Astrocyte of the cerebellum (primary cell): ENCODE measurements at regions not wholly inside any gene's neighbourhood (a gene's known extent, or its start where the extent isn't known, plus 50 kb on each side); places are given as distances from the start of the nearest gene placed in this dataset.
"Not testable (repeated sequence)": the region's sequence is repeated elsewhere in the genome, so short reads cannot be mapped to it uniquely, and the experiment has no call there.

Experiments
- DNase-seq: peaks from one replicate; pipeline ENCODE4 v3.0.0-alpha.2; 2011; ENCODE audit warnings: low read depth
- H3K4me3 ChIP-seq: 2 replicates; pipeline ENCODE4 v1.5.1; 2011; ENCODE audit warnings: mild to moderate bottlenecking, low read depth, low read length, moderate library complexity
- CTCF ChIP-seq: IDR thresholded peaks from 2 replicates; pipeline ENCODE4 v1.5.1; 2012; ENCODE audit warnings: low read length, low read depth, moderate library complexity, mild to moderate bottlenecking; ENCODE audit errors: missing control alignments
- in situ Hi-C: cut with HindIII; loops from 2 replicates; pipeline ENCODE4 v1.10.0; 2017; ENCODE audit warnings: low sequenced_read_pairs

GRCh38 chr22:25477358-25477757 lies 87.1 kb upstream of the GRK3 start:
- no peak for TF ChIP-seq CTCF
- in situ Hi-C loops, result loop anchor here (25.0 kb wide), 1 partner anchor 210 kb away; no protein-coding TSS in a partner anchor
- DNase-seq, result no peak
- no peak overlapping the region for H3K4me3 ChIP-seq

GRCh38 chr22:25478111-25478510 lies 86.4 kb upstream of the GRK3 start:
- no peak for DNase-seq
- no peak for TF ChIP-seq CTCF

GRCh38 chr22:25478528-25478927 lies 85.9 kb upstream of the GRK3 start:
- H3K4me3 ChIP-seq, result no peak overlapping the region
- in situ Hi-C loops, result loop anchor here (25.0 kb wide), 1 partner anchor 209 kb away; no protein-coding TSS in a partner anchor
- no peak for TF ChIP-seq CTCF
- no peak for DNase-seq

More at GRCh38 chr22:25478111-25478510, 86.4 kb upstream of the GRK3 start:
- H3K4me3 ChIP-seq, result no peak overlapping the region
- in situ Hi-C loops, result loop anchor here (25.0 kb wide), 1 partner anchor 209 kb away; no protein-coding TSS in a partner anchor

- not testable (repeated sequence) for DNase-seq, H3K4me3 ChIP-seq
- in situ Hi-C loops, result loop anchor here (25.0 kb wide), 1 partner anchor 206 kb away; no protein-coding TSS in a partner anchor
Measured at GRCh38 chr22:25480868-25481267, 83.6 kb upstream of the GRK3 start.

- TF ChIP-seq CTCF, result no peak
- no peak for DNase-seq
- H3K4me3 ChIP-seq, result no peak overlapping the region
- in situ Hi-C loops, result loop anchor here (25.0 kb wide), 1 partner anchor 205 kb away; no protein-coding TSS in a partner anchor
Measured at GRCh38 chr22:25482091-25482760, 82.2 kb upstream of the GRK3 start.

GRCh38 chr22:25482868-25483639 lies 81.4 kb upstream of the GRK3 start:
- in situ Hi-C loops, result loop anchor here (25.0 kb wide), 1 partner anchor 204 kb away; no protein-coding TSS in a partner anchor
- TF ChIP-seq CTCF, result no peak
- DNase-seq, result no peak
- H3K4me3 ChIP-seq, result no peak overlapping the region

GRCh38 chr22:25483931-25484330 lies 80.5 kb upstream of the GRK3 start:
- TF ChIP-seq CTCF, result no peak
- no peak overlapping the region for H3K4me3 ChIP-seq
- in situ Hi-C loops, result loop anchor here (25.0 kb wide), 1 partner anchor 203 kb away; no protein-coding TSS in a partner anchor
- no peak for DNase-seq
